GM18505 (cell line): ENCODE measurements at regions not wholly inside any gene's neighbourhood (a gene's known extent, or its start where the extent isn't known, plus 50 kb on each side); places are given as distances from the start of the nearest gene placed in this dataset.
"Not testable (repeated sequence)": the region's sequence is repeated elsewhere in the genome, so short reads cannot be mapped to it uniquely, and the experiment has no call there.

Experiments used
- ATAC-seq: cut with Tn5 transposase; IDR thresholded peaks from one replicate; pipeline ENCODE4 v1.9.1; 2021; ENCODE audit not compliant: unreplicated experiment
- POLR2A ChIP-seq: IDR thresholded peaks from 4 replicates; pipeline ENCODE4 v1.6.1; 2011; ENCODE audit warnings: borderline replicate concordance; ENCODE audit not compliant: insufficient read depth, insufficient read length; ENCODE audit errors: extremely low read depth

DNA sequence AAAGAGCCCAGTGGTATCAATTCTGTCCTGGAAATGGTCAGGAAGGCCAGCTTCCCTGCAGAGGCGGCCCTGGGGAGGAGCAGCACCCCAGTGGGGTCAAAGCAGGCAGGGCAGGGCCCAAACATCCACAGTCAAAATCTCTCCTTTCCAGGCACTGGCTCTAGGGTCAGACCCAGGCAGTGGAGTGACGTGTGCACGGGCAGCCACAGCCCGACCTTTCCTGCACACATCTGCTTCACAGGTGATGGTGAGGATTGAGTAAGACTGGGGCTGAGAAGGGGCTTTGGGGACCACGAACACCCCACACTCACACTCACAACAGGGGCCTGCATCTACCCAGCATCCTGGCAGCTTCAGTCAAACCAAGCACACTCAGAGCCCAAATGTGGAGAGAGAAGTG, 97.8 kb upstream of the GLI2 start:
- no peak for TF ChIP-seq POLR2A

DNA sequence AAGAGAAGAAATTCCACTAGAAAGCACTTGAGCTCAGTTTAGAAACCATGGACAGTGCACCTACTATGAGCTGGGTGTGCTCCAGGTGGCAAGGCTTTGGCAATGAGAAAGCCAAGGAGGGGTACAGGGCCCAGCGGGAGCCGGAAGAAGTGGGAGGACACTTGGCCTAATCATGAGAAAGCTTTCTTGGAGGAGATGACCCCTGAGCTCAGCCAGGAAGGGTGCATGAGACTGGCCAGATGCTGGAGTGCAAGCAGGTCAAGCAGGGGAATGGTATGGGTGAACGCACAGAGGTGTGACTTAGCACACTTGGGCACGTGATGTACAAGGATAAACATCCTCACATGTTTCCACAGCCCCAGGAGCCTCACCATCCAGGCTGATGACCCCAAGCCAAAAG, 97.2 kb upstream of the GLI2 start:
- ATAC-seq: no peak
- TF ChIP-seq POLR2A: no peak

More for the DNA sequence above, 97.8 kb upstream of the GLI2 start:
- no peak for ATAC-seq

DNA sequence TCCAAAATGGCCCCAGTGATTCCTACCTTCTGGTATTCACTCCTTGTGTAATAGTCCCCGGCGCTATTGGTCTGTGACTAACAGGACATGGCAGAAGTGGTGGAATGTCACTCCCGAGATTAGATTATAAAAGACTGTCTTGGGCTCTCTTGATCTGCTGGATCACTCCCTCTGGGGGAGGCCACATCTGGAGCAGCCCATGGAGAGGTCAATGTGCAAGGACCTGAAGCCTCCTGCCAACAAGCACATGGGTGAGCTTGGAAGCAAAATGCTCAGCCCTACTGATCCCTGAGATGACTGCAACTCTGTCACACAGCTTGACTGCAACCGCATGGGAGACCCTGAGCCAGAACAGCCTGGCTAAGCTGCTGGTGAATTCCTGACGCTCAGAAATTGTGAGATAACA, 94.3 kb upstream of the GLI2 start:
- no peak for ATAC-seq
- no peak for TF ChIP-seq POLR2A

DNA sequence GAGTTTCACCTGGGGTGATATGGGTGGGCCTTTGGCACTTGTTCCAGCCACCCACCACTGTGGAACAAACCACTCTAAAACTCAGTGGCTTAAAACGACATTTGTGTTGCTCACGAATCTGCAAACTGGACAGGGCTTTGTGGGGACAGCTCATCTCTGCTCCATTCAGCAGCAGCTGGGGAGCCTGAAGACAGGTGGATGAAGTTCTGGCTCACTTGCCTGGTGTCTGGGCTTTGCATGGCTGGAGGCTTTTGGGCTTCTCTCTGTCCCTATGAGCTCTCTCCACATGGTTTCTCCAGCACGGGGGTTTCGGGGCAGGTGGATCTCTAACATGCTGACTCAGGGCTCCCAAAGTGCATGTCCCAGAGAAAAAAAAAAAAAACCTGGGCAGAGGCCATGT, 93.0 kb upstream of the GLI2 start:
- ATAC-seq: no peak
- no peak for TF ChIP-seq POLR2A

DNA sequence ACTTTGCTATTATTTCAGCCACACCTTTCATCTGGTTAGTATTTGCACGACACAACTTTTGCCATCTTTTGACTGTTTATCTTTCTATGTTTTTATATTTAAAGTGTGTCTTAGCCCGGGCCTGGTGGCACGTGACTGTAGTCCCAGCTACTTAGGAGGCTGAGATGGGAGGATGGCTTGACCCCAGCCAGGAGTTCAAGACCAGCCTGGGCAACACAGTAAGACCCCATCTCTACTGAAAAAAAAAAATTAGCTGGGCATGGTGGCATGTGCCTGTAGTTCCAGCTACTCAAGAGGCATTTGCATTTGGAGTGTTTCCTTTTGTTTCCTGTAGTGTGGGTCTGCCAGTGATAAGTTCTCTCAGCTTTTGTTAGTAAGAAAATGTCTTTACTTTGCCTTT, 88.7 kb upstream of the GLI2 start:
- TF ChIP-seq POLR2A: no peak
- ATAC-seq: no peak

DNA sequence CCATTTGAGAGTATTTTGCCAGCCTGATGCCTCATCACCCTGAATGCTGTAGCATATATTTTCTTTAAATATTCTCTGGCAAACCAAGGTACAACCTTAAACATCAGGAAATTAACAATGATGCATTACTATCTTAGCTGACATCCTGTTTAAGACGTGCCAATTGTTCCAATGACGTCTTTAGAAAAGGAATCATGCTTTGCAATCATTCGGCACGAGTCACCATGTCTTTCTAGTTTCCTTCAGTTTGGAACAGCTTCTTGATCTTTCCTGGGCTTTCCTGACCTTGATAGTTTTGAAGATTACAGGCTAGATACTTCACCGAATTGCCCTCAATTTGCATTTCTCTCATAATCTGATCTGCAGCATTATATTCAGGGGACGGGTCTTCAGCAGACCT, 88.2 kb upstream of the GLI2 start:
- ATAC-seq: no peak
- no peak for TF ChIP-seq POLR2A

DNA sequence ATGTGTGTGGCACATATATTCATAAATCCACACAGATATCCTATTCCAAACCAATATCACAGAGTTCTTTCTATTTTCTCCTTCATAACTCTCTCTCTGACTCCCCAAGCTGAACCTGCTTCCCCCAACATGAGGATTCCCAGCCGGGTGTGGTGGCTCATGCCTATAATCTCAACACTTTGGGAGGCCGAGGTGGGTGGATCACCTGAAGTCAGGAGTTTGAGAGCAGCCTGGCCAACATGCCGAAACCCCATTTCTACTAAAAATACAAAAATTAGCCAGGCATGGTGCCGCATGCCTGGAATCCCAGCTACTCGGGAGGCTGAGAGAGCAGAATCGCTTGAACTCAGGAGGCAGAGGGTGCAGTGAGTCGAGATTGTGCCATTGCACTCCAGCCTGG, 86.3 kb upstream of the GLI2 start:
- not testable (repeated sequence) for ATAC-seq

DNA sequence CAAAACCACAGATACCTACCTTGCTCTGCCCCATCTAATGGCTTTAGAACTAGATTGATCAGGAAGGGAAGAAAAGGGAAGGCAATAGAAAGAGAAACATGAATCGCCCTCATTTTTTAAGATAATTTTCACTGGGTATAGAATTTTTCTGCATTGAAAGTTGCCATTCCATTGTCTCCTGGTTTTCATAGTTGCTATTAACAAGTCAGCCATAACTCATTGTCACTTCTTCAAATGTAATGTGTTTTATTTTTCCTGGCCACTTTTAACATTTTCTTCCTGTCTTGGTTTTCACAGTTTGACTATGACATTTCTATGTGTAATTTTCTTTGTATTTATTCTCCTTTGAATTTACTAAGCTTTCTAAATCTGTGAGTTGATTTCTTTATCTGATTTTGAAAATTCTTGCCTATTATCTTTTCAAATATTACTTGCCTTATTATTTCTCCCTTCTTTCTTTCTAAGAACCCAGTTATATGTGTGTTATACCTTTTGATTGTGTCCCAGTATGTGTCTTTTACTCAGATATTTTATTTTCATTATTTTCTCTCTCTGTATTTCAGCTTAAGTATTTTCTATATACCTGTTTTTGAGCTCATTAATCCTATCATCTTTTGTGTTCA, 85.5 kb upstream of the GLI2 start:
- TF ChIP-seq POLR2A: no peak
- ATAC-seq: no peak

DNA sequence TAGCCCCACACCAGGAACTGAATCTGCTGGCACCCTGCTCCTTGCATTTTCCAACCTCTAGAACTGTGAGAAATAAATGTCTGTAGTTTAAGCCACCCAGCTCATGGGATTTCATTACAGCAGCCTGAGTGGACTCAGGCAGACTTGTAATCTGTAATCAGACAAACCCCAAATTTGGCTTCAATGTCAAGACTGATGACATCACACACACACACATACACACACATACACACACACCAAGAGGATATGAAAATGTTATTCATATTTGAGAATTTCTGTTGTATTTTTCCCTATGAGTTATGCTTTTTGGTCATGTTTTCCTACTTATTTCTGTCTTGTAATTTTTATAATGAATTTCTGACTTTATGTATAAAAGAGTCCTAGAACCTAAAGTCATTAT, 83.8 kb upstream of the GLI2 start:
- no peak for ATAC-seq

DNA sequence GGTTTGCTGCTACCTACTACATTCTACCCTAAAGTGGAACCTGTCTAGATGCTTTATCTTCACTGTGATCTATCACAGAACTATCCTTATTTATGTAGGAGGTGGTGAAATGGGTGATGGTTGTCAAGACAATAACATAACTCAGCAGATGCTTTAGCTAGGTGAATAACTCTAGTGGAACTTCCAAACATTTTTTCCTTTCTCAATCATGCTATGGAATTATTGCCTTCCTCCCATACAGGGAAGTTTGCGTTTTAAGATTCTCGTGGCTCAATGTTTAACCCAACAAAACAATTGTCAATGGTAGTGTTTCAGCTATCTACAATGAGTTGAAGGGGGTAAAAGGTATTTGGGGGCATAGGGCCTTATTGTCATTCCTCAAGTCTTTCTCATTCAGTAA, 82.6 kb upstream of the GLI2 start:
- no peak for ATAC-seq
- TF ChIP-seq POLR2A: no peak

More for the DNA sequence above, 83.8 kb upstream of the GLI2 start:
- TF ChIP-seq POLR2A: no peak

DNA sequence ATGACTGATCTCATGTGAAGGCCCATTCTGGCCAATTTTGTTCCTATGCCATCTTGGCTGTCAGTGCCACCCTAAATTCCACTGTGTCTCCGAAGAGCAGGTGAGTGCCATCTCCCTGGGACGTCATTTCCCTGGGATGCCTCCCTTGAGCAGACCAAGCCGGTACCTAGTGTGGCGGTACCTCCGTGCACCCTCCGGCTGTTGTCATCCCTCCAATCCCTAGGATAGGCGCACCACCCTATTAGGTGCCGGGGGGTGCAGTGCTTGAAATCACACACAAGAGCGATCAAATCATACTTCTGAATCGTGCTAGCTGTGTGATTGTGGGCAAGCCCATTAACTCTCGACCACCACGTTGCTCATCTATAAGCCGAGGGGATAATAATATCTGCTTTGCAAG, 81.8 kb upstream of the GLI2 start:
- no peak for ATAC-seq
- no peak for TF ChIP-seq POLR2A

DNA sequence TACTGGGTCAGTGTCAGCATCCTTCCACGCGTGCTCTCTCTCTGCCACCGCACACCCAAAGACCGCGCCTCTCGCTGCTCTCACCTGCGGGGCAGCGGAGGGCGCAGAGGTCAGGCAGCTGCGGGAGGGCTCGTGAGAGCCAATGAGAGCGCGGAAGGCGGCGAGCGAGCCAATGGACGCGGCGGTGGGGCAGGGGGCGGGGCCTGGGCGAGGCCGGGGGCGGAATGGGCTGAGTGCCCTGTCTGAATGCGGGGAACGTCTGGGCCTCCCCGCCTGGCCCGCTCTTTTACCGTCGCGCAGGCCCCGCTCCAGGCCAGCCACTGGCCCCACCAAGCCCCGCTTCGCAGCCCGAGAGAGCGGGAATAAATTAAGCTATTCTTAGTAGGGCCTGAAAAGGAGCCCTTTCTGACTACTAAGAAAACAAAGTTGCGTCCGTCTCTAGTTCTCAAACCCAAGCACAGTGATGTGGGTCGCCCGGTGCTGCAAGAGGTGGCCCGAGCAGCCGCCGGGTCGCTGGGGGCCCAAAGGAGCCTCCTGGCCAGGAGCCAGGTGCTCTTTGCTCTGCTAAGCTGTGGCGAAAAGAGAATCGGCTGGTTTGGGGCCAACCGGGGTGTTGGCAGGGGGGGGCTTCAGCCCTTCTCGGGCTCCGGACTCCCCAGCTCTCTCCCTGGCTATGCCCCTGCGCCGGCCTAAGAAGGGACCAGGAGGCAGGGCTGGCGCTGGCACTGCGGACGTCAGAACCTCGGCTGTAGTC, 81.1 kb upstream of the GLI2 start:
- no peak for TF ChIP-seq POLR2A
- no peak for ATAC-seq

DNA sequence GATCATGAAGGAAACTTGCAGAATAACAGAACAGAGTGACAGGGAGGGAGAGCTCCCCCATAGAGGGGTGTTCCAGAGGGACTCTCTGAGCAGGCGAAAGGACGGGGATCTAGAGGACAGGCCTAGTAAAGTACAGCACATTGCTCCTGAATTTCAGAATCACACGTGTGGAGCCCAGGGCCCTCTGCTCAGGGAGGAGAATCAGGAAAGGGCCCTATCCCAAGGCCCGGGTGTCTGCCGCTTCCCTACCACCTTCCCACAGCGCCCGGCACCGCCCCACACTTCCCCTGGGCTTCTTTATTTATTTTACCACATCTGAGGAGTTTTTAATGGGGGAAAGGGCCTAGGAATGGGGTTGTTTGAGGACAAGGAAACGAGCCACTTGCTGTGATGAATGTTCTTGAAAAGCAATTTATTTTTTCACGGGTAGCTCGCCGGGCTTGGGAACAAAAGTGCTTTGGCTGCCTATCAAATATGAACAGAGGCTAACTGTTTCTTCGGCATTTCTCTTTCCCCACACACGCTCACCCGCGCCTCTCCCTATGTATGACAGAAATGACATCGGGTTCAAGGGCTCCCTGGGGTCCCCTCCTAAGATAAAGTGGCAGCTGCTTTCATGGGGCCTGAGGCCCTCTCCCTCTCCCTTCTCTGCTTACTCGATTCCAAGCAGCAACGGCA, 79.3 kb upstream of the GLI2 start:
- no peak for TF ChIP-seq POLR2A
- no peak for ATAC-seq
